Osteoblast (primary cell): ENCODE measurements at regions not wholly inside any gene's neighbourhood (a gene's known extent, or its start where the extent isn't known, plus 50 kb on each side); places are given as distances from the start of the nearest gene placed in this dataset.

ENCODE experiments used
- DNase-seq: peaks from one replicate; pipeline ENCODE4 v3.0.0; 2011; ENCODE audit warnings: low spot score, mixed read lengths; ENCODE audit not compliant: insufficient read length; ENCODE audit errors: missing footprints
- H2AFZ ChIP-seq: 2 replicates; pipeline ENCODE4 v1.6.0; 2011; ENCODE audit warnings: mild to moderate bottlenecking, low read length
- H3K27ac ChIP-seq: 2 replicates; pipeline ENCODE4 v1.5.1; 2011; ENCODE audit warnings: mild to moderate bottlenecking, low read depth, low read length, moderate library complexity
- H3K27me3 ChIP-seq: 2 replicates; pipeline ENCODE4 v1.6.0; 2012; ENCODE audit warnings: mild to moderate bottlenecking, control low read depth, inconsistent platforms, low read length, moderate library complexity; ENCODE audit not compliant: insufficient read depth
- H3K36me3 ChIP-seq: 2 replicates; pipeline ENCODE4 v1.5.1; 2011; ENCODE audit warnings: mild to moderate bottlenecking, low read length, control low read depth, moderate library complexity; ENCODE audit not compliant: insufficient read depth
- H3K4me1 ChIP-seq: 2 replicates; pipeline ENCODE4 v1.5.1; 2011; ENCODE audit warnings: mild to moderate bottlenecking, low read length, control low read depth, moderate library complexity; ENCODE audit not compliant: insufficient read depth
- H3K4me2 ChIP-seq: 2 replicates; pipeline ENCODE4 v1.6.0; 2011; ENCODE audit warnings: mild to moderate bottlenecking, low read length; ENCODE audit not compliant: insufficient read depth
- H3K4me3 ChIP-seq: fragments of 200-600 bp; sonication (generic); 3 replicates; pipeline ENCODE4 v1.5.1; 2012; ENCODE audit warnings: mild to moderate bottlenecking, low read length, inconsistent platforms; ENCODE audit not compliant: insufficient read depth
- H3K79me2 ChIP-seq: 2 replicates; pipeline ENCODE4 v1.6.0; 2012; ENCODE audit warnings: mild to moderate bottlenecking, low read length, control low read depth, inconsistent platforms; ENCODE audit not compliant: insufficient read depth
- H3K9me3 ChIP-seq: 2 replicates; pipeline ENCODE4 v1.5.1; 2011; ENCODE audit warnings: low read depth, low read length, control low read depth
- H4K20me1 ChIP-seq: 2 replicates; pipeline ENCODE4 v1.6.0; 2012; ENCODE audit warnings: mild to moderate bottlenecking, low read length, control low read depth; ENCODE audit not compliant: insufficient read depth
- TF ChIP-seq, protein P1 (sequence below): IDR thresholded peaks from 2 replicates; pipeline ENCODE4 v1.5.1; 2011; ENCODE audit warnings: mild to moderate bottlenecking, low read depth, low read length, moderate library complexity; ENCODE audit errors: extremely low read depth

DNA sequence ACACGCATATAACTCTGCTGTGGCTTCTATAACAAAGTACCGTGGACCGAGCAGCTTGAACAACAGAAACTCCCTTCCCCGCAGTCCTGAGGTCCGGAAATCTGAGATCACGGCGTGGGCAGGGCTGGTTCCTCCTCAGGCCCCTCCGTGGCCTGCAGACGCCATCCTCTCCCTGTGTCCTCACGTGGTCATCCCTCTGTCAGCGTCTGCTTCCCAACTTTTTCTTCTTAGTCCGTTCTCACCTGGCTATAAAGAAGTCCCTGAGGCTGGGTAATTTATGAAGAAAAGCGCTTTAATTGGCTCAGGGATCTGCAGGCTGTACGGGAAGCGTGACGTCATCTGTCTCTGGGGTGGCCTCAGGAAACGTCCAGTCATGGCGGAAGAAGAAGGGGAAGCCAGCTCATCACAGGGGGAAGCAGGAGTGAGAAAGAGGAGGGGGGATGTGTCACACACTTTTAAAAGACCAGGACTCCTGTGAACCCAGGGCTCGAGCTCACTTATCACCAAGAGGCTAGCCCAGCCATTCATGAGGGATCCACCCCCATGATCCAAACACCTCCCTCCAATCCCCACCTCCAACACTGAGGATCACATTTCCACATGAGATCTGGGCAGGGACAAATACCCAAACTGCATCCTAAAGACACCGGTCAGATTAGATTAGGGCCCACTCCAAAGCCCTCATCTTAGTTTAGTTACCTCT lies 91.2 kb upstream of the INSIG1 start:
- Histone ChIP-seq H3K27me3 (no peaks in the 10 kb centered on the region), H3K4me3 (peak overlapping the region; percentile 62), H3K79me2 (no peaks in the 10 kb centered on the region), H4K20me1 (no peaks in the 10 kb centered on the region), H2AFZ (peak overlapping the region; percentile 38), H3K9me3 (no peaks in the 10 kb centered on the region), H3K36me3 (no peaks in the 10 kb centered on the region), H3K4me2 (peak overlapping the region; percentile 77), H3K27ac (peak overlapping the region; percentile 99), H3K4me1 (peaks cover 27% of the 10 kb centered on the region)
- TF ChIP-seq, protein P1, sequence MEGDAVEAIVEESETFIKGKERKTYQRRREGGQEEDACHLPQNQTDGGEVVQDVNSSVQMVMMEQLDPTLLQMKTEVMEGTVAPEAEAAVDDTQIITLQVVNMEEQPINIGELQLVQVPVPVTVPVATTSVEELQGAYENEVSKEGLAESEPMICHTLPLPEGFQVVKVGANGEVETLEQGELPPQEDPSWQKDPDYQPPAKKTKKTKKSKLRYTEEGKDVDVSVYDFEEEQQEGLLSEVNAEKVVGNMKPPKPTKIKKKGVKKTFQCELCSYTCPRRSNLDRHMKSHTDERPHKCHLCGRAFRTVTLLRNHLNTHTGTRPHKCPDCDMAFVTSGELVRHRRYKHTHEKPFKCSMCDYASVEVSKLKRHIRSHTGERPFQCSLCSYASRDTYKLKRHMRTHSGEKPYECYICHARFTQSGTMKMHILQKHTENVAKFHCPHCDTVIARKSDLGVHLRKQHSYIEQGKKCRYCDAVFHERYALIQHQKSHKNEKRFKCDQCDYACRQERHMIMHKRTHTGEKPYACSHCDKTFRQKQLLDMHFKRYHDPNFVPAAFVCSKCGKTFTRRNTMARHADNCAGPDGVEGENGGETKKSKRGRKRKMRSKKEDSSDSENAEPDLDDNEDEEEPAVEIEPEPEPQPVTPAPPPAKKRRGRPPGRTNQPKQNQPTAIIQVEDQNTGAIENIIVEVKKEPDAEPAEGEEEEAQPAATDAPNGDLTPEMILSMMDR = no peak
- DNase-seq = peak; percentile 97

DNA sequence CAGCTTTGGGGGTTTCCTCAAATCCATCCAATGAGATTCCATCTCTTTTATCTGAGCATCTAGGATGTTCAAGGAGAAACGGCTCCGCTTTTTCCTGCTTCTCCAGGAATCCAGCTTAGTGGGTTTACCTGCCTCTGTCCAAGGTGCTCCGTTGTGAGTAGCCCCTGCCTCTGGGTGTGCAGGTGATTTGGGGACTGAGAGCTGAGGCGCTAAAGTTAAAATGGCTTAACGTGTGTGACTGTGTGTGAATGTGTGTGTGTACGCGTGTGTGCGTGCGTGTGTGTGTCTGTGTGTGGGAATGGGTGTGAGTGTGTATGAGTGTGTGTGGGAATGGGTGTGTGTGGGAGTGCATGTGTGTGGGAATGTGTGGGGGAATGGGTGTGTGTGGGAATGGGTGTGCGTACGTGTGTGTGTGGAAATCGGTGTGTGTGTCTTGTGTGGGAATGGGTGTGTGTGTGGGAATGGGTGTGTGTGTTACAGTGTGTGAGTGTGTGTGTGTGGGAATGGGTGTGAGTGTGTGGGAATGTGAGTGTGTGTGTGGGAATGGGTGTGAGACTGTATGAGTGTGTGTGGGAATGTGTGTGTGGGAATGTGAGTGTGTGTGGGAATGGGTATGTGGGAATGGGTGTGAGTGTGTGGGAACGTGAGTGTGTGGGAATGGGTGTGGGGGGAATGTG lies 90.2 kb upstream of the INSIG1 start:
- no peaks in the 10 kb centered on the region for H3K79me2 ChIP-seq
- DNase-seq = no peak
- no peak overlapping the region for H3K4me2 ChIP-seq
- H3K27ac ChIP-seq = peak overlapping the region; percentile 99
- H2AFZ ChIP-seq = no peak overlapping the region
- H3K27me3 ChIP-seq = no peaks in the 10 kb centered on the region
- peaks cover 27% of the 10 kb centered on the region for H3K4me1 ChIP-seq
- H4K20me1 ChIP-seq = no peaks in the 10 kb centered on the region
- H3K36me3 ChIP-seq = no peaks in the 10 kb centered on the region
- TF ChIP-seq, protein P1 = no peak
- no peak overlapping the region for H3K4me3 ChIP-seq
- no peaks in the 10 kb centered on the region for H3K9me3 ChIP-seq

DNA sequence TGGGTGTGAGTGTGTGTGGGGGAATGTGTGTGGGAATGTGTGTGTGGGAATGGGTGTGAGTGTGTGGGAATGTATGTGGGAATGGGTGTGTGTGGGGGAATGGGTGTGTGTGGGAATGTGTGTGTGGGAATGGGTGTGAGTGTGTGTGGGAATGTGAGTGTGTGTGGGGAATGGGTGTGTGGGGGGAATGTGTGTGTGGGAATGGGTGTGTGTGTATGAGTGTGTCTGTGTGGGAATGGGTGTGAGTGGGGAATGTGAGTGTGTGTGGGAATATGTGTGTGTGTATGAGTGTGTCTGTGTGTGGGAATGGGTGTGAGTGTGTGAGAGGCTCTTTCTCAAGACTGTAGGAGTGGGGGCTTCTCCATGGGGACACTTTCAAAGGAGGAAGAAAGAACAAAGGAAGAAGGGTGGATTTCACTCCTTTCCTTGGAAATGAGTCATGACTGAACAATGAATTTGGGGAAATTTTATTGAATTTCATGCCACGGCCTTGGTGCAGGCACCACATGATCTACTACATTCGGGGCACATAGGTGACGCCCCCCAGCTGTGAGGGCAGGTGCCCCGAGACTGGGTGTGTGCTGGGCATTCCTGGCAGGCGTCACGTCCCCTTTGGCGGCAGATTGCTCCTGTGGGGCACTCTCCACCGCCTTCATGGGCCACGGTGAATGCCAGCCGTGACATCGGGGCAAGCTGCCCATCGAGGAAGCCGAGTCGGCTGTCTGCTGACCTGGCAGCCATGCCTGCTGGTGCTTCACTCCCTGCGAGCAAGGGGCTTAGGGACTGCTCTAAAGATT lies 88.8 kb upstream of the INSIG1 start:
- Histone ChIP-seq H3K4me1 (peaks cover 41% of the 10 kb centered on the region), H3K4me2 (no peak overlapping the region), H3K79me2 (no peaks in the 10 kb centered on the region), H3K36me3 (no peaks in the 10 kb centered on the region), H3K9me3 (no peaks in the 10 kb centered on the region), H3K27ac (peak overlapping the region; percentile 52), H3K27me3 (no peaks in the 10 kb centered on the region), H2AFZ (peak overlapping the region; percentile 84), H3K4me3 (no peak overlapping the region), H4K20me1 (no peaks in the 10 kb centered on the region)
- peak; percentile 89 for DNase-seq
- TF ChIP-seq, protein P1 = no peak
